ENCODE measurements at regions not wholly inside any gene's neighbourhood (a gene's known extent, or its start where the extent isn't known, plus 50 kb on each side); places are given as distances from the start of the nearest gene placed in this dataset.

DNA sequence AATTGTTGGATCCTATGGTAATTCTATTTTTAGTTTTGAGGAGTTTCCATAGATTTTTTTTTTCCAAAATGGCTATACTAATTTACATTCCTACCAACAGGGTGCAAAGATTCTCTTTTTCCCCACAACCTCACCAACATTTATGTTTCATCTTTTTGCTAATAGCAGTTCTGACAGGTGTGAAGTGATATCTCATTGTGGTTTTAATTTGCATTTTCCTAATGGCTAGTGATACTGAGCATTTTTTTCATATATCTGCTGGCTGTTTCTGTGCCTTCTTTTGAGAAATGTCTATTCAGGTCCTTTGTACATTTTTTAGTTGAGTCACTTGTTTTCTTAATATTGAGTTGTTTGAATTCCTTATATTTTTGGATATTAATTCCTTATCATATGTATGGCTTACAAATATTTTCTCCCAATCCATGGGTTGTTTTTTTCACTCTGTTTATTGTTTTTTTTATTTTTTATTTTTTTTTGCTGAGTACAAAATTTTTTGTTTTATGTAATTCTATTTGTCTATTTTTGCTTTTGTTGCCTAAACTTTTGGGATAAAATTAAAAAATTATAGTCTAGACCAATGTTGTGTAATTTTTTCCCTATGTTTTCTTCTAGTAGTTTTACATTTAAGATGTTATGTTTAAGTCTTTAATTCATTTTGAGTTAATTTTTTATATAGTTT is 205.9 kb upstream of the ADCY1 start:
- DNase-seq (ENCODE audit: low read depth), result no peak
- no peak overlapping the region for H3K4me3 ChIP-seq (ENCODE audit: control insufficient read depth, low read depth, low read length)
- TF ChIP-seq CTCF (conservative IDR thresholded peaks at IDR 0.05; ENCODE audit: control insufficient read depth, insufficient read depth, low read depth, low read length), result no peak

DNA sequence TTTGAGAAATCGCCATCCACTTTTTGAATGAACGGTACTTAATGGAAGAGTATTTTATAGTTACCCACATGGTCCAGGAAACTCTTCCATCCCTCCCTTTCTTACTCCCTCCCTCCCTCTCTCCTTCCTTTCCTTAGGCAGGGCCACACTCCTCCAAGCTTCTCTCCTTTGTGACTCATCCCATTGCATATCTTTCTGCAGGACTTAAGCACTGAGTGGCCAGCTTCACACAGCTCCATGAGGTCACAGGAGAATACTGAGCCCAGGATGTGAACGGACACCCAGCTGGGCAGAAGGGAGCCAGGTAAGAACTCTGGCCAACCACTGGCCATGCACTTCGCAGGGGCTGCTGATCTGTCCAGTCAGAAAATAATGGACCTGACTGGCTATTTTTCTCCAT is 189.7 kb upstream of the ADCY1 start:
- H3K4me3 ChIP-seq (ENCODE audit: control insufficient read depth, low read depth, low read length), result no peak overlapping the region
- TF ChIP-seq CTCF (conservative IDR thresholded peaks at IDR 0.05; ENCODE audit: control insufficient read depth, insufficient read depth, low read depth, low read length), result no peak
- peak; percentile 66 for DNase-seq (ENCODE audit: low read depth)

DNA sequence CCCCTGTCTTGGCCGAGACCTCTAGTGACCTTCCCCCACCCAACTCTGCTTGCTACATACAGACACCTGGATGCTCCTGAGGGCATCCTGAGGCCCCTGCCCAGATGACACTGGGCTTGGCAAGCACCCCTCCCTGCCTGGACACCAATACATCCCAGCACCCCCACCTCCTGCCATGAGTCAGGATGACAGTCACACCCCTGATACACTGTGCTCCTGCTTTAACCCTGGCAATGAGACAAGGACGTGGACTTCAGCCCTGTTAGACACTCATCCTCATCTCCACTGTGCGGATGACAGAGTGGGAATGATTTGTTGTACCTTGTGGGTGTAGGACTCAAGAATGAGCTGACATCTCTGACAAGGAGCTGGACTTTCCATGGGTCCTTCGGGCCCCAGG is 186.3 kb upstream of the ADCY1 start:
- TF ChIP-seq CTCF (conservative IDR thresholded peaks at IDR 0.05; ENCODE audit: control insufficient read depth, insufficient read depth, low read depth, low read length), result no peak
- no peak for DNase-seq (ENCODE audit: low read depth)
- no peak overlapping the region for H3K4me3 ChIP-seq (ENCODE audit: control insufficient read depth, low read depth, low read length)

DNA sequence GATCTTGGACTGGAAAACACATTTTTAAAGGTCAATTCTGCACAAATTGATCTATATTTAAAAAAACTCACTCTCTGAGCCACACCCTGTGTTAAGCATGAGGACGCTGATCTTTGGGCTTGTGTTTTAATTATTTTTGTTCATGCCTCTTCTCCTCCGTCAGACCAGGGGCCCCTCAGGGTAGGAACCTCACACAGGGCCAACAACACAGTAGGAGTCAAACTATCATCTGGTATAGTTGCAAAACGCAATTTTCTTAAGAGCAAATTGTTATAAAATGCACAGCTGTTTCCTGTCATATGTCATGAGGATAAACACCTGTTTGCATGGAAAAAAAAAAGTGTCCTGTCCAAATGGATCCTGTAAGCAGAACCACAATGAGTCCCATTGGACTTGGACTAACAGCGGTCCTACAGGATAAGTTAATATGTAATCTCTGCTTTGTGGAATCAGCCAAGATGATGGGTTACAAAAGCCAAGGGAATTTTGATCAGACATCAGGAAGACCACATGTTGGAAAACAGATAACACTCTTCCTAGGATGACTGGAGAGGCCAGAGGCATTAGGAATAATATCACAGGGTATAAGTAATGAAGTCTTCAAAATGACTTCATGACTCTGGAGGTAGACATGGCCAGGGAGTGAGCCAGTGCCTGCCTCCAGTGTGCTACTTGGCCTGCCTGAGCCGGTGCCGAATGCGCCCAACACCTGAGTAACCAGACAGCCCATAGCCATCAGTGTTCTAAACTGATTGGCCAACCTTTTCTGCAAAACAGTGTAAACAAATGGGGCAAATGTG is 184.9 kb upstream of the ADCY1 start:
- no peak for TF ChIP-seq CTCF (conservative IDR thresholded peaks at IDR 0.05; ENCODE audit: control insufficient read depth, insufficient read depth, low read depth, low read length)
- H3K4me3 ChIP-seq (ENCODE audit: control insufficient read depth, low read depth, low read length), result no peak overlapping the region
- DNase-seq (ENCODE audit: low read depth), result no peak

DNA sequence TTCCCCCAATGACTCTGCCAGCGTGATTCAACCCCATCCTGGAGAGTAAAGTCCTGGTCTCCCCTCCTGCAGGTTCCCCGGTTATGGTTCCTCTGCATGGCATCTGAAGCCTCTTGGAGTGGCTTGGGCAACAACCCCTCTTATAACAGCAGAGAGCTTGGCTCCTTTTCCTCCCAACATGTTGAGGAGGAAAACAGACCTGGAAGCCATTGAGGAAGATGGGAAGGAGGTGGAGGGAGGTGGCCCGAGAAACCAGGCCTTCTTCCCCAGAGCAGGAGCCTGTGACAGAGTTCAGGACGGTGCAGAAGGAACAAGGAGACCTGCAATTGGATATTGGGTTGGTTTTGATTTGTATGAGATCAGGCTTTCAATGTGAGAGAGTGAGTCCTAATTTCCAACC is 184.0 kb upstream of the ADCY1 start:
- TF ChIP-seq CTCF (conservative IDR thresholded peaks at IDR 0.05; ENCODE audit: control insufficient read depth, insufficient read depth, low read depth, low read length), result no peak
- no peak for DNase-seq (ENCODE audit: low read depth)
- H3K4me3 ChIP-seq (ENCODE audit: control insufficient read depth, low read depth, low read length), result no peak overlapping the region

DNA sequence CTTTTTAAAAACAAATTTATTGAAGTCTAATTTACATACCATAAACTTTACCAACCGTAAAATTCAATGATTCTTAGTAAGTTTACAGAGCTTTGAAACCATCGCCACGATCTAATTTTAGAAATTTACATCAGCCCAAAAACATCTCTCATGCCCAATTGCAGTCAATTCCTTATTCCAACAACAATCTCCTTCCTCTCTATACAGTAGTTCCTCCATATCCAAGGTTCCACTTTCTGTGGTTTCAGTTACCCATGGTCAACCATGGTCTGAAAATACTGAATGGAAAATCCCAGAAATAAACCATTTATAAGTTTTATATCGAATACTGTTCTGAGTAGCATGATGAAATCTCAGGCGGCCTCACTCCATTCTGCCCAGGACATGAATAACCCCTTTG is 183.4 kb upstream of the ADCY1 start:
- DNase-seq (ENCODE audit: low read depth), result no peak

More for the DNA sequence above, 183.4 kb upstream of the ADCY1 start:
- TF ChIP-seq CTCF (conservative IDR thresholded peaks at IDR 0.05; ENCODE audit: control insufficient read depth, insufficient read depth, low read depth, low read length), result no peak
- H3K4me3 ChIP-seq (ENCODE audit: control insufficient read depth, low read depth, low read length), result no peak overlapping the region

Data from fibroblast of mammary gland (primary cell).